GM23248 (cell line): ENCODE measurements at regions not wholly inside any gene's neighbourhood (a gene's known extent, or its start where the extent isn't known, plus 50 kb on each side); places are given as distances from the start of the nearest gene placed in this dataset.

ENCODE experiments used
- DNase-seq: peaks from one replicate; pipeline ENCODE4 v3.0.0-alpha.2; 2015
- H2AFZ ChIP-seq: fragments of 200-600 bp; sonication (generic); 2 replicates; pipeline ENCODE4 v1.6.1; 2016; ENCODE audit warnings: antibody characterized with exemption
- H3F3A ChIP-seq: fragments of 200-600 bp; sonication (generic); 2 replicates; pipeline ENCODE4 v1.6.1; 2016; ENCODE audit warnings: mild to moderate bottlenecking, antibody characterized with exemption, mixed run types; ENCODE audit not compliant: insufficient read depth
- H3K27ac ChIP-seq: fragments of 200-600 bp; sonication (generic); 2 replicates; pipeline ENCODE4 v1.5.1; 2016; ENCODE audit warnings: mild to moderate bottlenecking
- H3K27me3 ChIP-seq: fragments of 200-600 bp; sonication (generic); replicated peaks from 2 replicates; pipeline ENCODE4 v1.6.1; 2016; ENCODE audit warnings: mild to moderate bottlenecking; ENCODE audit not compliant: insufficient read depth
- H3K36me3 ChIP-seq: fragments of 200-600 bp; sonication (generic); 2 replicates; pipeline ENCODE4 v1.6.1; 2016; ENCODE audit warnings: low read depth, mild to moderate bottlenecking
- H3K4me1 ChIP-seq: fragments of 200-600 bp; sonication (generic); 2 replicates; pipeline ENCODE4 v1.6.1; 2016; ENCODE audit warnings: mild to moderate bottlenecking; ENCODE audit not compliant: insufficient read depth
- H3K4me2 ChIP-seq: fragments of 200-600 bp; sonication (generic); one replicate; pipeline ENCODE4 v1.6.1; 2016; ENCODE audit warnings: mild to moderate bottlenecking; ENCODE audit not compliant: unreplicated experiment
- H3K4me3 ChIP-seq: fragments of 200-600 bp; sonication (generic); 2 replicates; pipeline ENCODE4 v1.5.1; 2016; ENCODE audit warnings: mild to moderate bottlenecking
- H3K79me2 ChIP-seq: fragments of 200-600 bp; sonication (generic); 2 replicates; pipeline ENCODE4 v1.6.1; 2016; ENCODE audit warnings: mild to moderate bottlenecking; ENCODE audit not compliant: insufficient read depth
- H3K9ac ChIP-seq: fragments of 200-600 bp; sonication (generic); 2 replicates; pipeline ENCODE4 v1.6.1; 2016; ENCODE audit warnings: mild to moderate bottlenecking
- H3K9me2 ChIP-seq: fragments of 200-600 bp; sonication (generic); 2 replicates; pipeline ENCODE4 v1.6.1; 2016; ENCODE audit warnings: mixed run types, mild to moderate bottlenecking, moderate library complexity; ENCODE audit not compliant: insufficient read depth
- H3K9me3 ChIP-seq: fragments of 200-600 bp; sonication (generic); one replicate; pipeline ENCODE4 v1.6.1; 2017; ENCODE audit warnings: low read depth
- H4K20me1 ChIP-seq: fragments of 200-600 bp; sonication (generic); 2 replicates; pipeline ENCODE4 v1.6.0; 2016; ENCODE audit not compliant: insufficient read depth
- EZH2 ChIP-seq: fragments of 200-600 bp; sonication (generic); IDR thresholded peaks from 2 replicates; pipeline ENCODE4 v1.6.1; 2018; ENCODE audit warnings: antibody characterized with exemption, mild to moderate bottlenecking; ENCODE audit not compliant: insufficient read depth, poor library complexity, severe bottlenecking
- EZH2phosphoT487 ChIP-seq: fragments of 200-600 bp; sonication (generic); IDR thresholded peaks from 2 replicates; pipeline ENCODE4 v1.6.1; 2018; ENCODE audit warnings: antibody characterized with exemption, moderate library complexity, mild to moderate bottlenecking, low read depth; ENCODE audit not compliant: insufficient read depth
- WGBS, 2 experiments: methylation state at CpG; one replicate each; pipeline ENCODE4 v1.1.6; 2015 to 2017; ENCODE audit warnings: low lambda C conversion rate in 2 of 2, low coverage in 1 of 2; ENCODE audit errors: missing lambda C conversion rate in 2 of 2; 5-methylcytosine and 5-hydroxymethylcytosine counted together
- in situ Hi-C: fragments of 300-500 bp; cut with MboI; formaldehyde crosslinking; loops from 2 replicates; pipeline ENCODE4 v1.15.0; 2020

GRCh38 chr2:195343942-195344530 is 313.0 kb upstream of the SLC39A10 start:
- no peak overlapping the region for H2AFZ ChIP-seq
- H3K9ac ChIP-seq = no peak overlapping the region
- H3F3A ChIP-seq = no peaks in the 10 kb centered on the region; the same call in 1 of the 2 replicates
- no peaks in the 10 kb centered on the region for H3K27me3 ChIP-seq
- H3K36me3 ChIP-seq = no peaks in the 10 kb centered on the region
- 0 out of 2 replicates have a peak overlapping the region, but pooled peaks have one; percentile 17 for H3K27ac ChIP-seq
- in situ Hi-C loops = no loop called here
- H4K20me1 ChIP-seq = no peaks in the 10 kb centered on the region
- TF ChIP-seq EZH2 = no peak
- TF ChIP-seq EZH2phosphoT487 = no peak
- 59 to 60% methylated on average over 5 of the region's 5 CpGs for WGBS, 2 experiments
- peak overlapping the region; percentile 44; the same call in 1 of the 2 replicates for H3K4me3 ChIP-seq
- H3K9me3 ChIP-seq = no peaks in the 10 kb centered on the region
- H3K4me1 ChIP-seq = peaks cover 7% of the 10 kb centered on the region
- no peaks in the 10 kb centered on the region for H3K9me2 ChIP-seq
- DNase-seq = peak; percentile 42
- H3K4me2 ChIP-seq = peak overlapping the region; percentile 47
- H3K79me2 ChIP-seq = no peaks in the 10 kb centered on the region

GRCh38 chr2:195343540-195343939 is 313.5 kb upstream of the SLC39A10 start:
- Histone ChIP-seq H3K36me3 (no peaks in the 10 kb centered on the region), H3K4me1 (peaks cover 7% of the 10 kb centered on the region), H3K27ac (no peak overlapping the region), H3K9ac (no peak overlapping the region), H3K27me3 (no peaks in the 10 kb centered on the region), H3K9me2 (no peaks in the 10 kb centered on the region), H3F3A (no peaks in the 10 kb centered on the region; the same call in 1 of the 2 replicates), H3K4me2 (peak overlapping the region; percentile 47), H4K20me1 (no peaks in the 10 kb centered on the region), H2AFZ (no peak overlapping the region), H3K79me2 (no peaks in the 10 kb centered on the region), H3K9me3 (no peaks in the 10 kb centered on the region), H3K4me3 (peak overlapping the region; percentile 44; the same call in 1 of the 2 replicates)
- TF ChIP-seq EZH2phosphoT487 = no peak
- TF ChIP-seq EZH2 = no peak
- WGBS, 2 experiments = 48 to 78% methylated on average over 2 of the region's 2 CpGs
- no peak for DNase-seq
- in situ Hi-C loops = no loop called here

GRCh38 chr2:195342061-195342460 is 315.0 kb upstream of the SLC39A10 start:
- Histone ChIP-seq H3K9me3 (no peaks in the 10 kb centered on the region), H3K36me3 (no peaks in the 10 kb centered on the region), H3K4me3 (no peak overlapping the region), H2AFZ (no peak overlapping the region), H3K79me2 (no peaks in the 10 kb centered on the region), H3F3A (no peaks in the 10 kb centered on the region; the same call in 1 of the 2 replicates), H3K27me3 (no peaks in the 10 kb centered on the region), H3K4me1 (peaks cover 7% of the 10 kb centered on the region), H3K9ac (no peak overlapping the region), H3K9me2 (no peaks in the 10 kb centered on the region), H3K4me2 (no peak overlapping the region), H3K27ac (no peak overlapping the region), H4K20me1 (no peaks in the 10 kb centered on the region)
- in situ Hi-C loops = no loop called here
- no peak for TF ChIP-seq EZH2
- no peak for TF ChIP-seq EZH2phosphoT487
- WGBS, 2 experiments = 70 to 71% methylated on average over 4 of the region's 4 CpGs
- no peak for DNase-seq

DNA sequence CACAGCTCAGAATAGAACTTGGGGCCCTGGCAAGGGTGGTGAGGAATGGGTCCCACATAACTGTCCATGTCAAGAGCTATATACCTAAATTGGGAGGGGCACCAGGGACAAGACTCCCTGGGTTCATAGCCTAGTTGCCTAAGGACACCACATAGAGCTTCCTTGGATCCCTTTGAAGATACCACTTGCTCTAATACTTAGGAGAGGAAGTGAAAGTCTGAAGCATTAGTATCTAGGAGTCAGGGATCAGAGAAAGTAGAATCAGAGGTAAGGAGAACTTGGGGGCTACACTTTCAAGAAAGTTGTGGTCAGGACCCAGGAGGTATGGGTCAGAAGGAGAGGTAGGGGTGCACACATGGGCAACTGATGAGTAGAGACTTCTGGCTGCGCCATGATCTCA is 318.2 kb upstream of the SLC39A10 start:
- Histone ChIP-seq H3K36me3 (no peaks in the 10 kb centered on the region), H3K4me2 (no peak overlapping the region), H3F3A (no peaks in the 10 kb centered on the region; the same call in 1 of the 2 replicates), H3K4me1 (peaks cover 4% of the 10 kb centered on the region), H2AFZ (no peak overlapping the region), H4K20me1 (no peaks in the 10 kb centered on the region), H3K9me3 (no peaks in the 10 kb centered on the region), H3K27me3 (no peaks in the 10 kb centered on the region), H3K4me3 (no peak overlapping the region), H3K79me2 (no peaks in the 10 kb centered on the region), H3K9me2 (no peaks in the 10 kb centered on the region), H3K9ac (no peak overlapping the region), H3K27ac (no peak overlapping the region)
- in situ Hi-C loops = no loop called here
- TF ChIP-seq EZH2phosphoT487 (no peak), EZH2 (no peak)
- DNase-seq = no peak
- WGBS, 2 experiments = 78 to 93% methylated on average over 1 of the region's 1 CpG

GRCh38 chr2:195337597-195337996 is 319.4 kb upstream of the SLC39A10 start:
- Histone ChIP-seq H3F3A (no peaks in the 10 kb centered on the region), H2AFZ (no peak overlapping the region), H3K4me2 (no peak overlapping the region), H3K36me3 (no peaks in the 10 kb centered on the region), H3K9me3 (no peaks in the 10 kb centered on the region), H3K4me1 (no peaks in the 10 kb centered on the region), H4K20me1 (no peaks in the 10 kb centered on the region), H3K9me2 (no peaks in the 10 kb centered on the region), H3K79me2 (no peaks in the 10 kb centered on the region), H3K27me3 (no peaks in the 10 kb centered on the region), H3K27ac (no peak overlapping the region), H3K9ac (no peak overlapping the region), H3K4me3 (no peak overlapping the region)
- in situ Hi-C loops = no loop called here
- TF ChIP-seq EZH2 (no peak), EZH2phosphoT487 (no peak)
- 40 to 45% methylated on average over 2 of the region's 2 CpGs for WGBS, 2 experiments
- DNase-seq = no peak
